ENCODE measurements at regions not wholly inside any gene's neighbourhood (a gene's known extent, or its start where the extent isn't known, plus 50 kb on each side); places are given as distances from the start of the nearest gene placed in this dataset.

DNA sequence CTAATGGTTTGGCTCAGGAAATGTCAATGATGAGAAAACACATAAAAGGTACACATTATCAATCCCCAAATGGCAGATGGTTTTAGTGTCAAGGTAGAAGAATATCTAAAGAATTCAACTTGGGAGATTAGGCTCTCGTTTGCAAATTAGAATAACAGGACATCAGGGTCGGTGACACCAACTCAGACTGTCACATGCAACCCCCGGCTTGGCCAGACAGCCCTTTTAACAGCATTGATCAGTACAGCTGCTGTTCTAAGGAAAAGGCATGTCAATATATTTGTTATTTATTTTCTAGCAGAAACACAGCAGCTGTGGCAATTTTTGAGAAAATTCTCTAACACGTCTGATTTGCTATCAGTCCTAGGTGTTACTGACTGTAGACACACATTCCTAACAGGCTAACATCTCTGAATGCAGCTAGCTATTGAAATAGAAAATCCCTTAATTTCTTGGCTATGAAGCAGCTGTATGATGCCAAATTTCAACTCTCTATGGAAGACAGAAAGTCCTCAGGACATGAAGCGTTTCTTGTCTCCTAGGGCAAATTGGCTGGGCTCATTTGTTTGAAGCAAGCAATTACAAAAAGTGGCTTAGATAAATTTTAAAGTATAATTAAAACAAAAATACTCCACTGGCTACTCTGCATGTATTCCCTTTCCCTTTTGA is 269.0 kb upstream of the CXXC4 start:
- Histone ChIP-seq H3K27ac (ENCODE audit: low read depth, low read length) (no peak overlapping the region), H3K4me3 (ENCODE audit: low read length) (no peak overlapping the region), H3K4me1 (ENCODE audit: control insufficient read depth, insufficient read depth, low read length) (peaks cover 3% of the 10 kb centered on the region), H3K9me3 (ENCODE audit: control insufficient read depth, low read length) (no peaks in the 10 kb centered on the region), H3K36me3 (ENCODE audit: control insufficient read depth, insufficient read depth, low read length) (no peaks in the 10 kb centered on the region), H3K27me3 (ENCODE audit: control insufficient read depth, insufficient read depth, low read length, poor library complexity, severe bottlenecking) (peaks cover 70% of the 10 kb centered on the region), H3K9ac (ENCODE audit: extremely low read depth, low read length, poor library complexity, severe bottlenecking) (no peak overlapping the region)
- Mint-ChIP-seq H3K4me3 (no peak overlapping the region), H3K4me1 (no peaks in the 10 kb centered on the region), H3K9me3 (no peaks in the 10 kb centered on the region), H3K36me3 (ENCODE audit: low read depth) (no peaks in the 10 kb centered on the region), H3K27me3 (ENCODE audit: insufficient read depth) (peaks cover 47% of the 10 kb centered on the region), H3K27ac (no peak overlapping the region)
- WGBS, 2 experiments (ENCODE audit: insufficient coverage in 1 of 2, insufficient read length in 1 of 2): 40 to 59% methylated on average over 1 to 5 of the region's 5 CpGs
- no peak for DNase-seq
- TF ChIP-seq, protein P1, sequence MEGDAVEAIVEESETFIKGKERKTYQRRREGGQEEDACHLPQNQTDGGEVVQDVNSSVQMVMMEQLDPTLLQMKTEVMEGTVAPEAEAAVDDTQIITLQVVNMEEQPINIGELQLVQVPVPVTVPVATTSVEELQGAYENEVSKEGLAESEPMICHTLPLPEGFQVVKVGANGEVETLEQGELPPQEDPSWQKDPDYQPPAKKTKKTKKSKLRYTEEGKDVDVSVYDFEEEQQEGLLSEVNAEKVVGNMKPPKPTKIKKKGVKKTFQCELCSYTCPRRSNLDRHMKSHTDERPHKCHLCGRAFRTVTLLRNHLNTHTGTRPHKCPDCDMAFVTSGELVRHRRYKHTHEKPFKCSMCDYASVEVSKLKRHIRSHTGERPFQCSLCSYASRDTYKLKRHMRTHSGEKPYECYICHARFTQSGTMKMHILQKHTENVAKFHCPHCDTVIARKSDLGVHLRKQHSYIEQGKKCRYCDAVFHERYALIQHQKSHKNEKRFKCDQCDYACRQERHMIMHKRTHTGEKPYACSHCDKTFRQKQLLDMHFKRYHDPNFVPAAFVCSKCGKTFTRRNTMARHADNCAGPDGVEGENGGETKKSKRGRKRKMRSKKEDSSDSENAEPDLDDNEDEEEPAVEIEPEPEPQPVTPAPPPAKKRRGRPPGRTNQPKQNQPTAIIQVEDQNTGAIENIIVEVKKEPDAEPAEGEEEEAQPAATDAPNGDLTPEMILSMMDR (conservative IDR thresholded peaks at IDR 0.05): no peak

DNA sequence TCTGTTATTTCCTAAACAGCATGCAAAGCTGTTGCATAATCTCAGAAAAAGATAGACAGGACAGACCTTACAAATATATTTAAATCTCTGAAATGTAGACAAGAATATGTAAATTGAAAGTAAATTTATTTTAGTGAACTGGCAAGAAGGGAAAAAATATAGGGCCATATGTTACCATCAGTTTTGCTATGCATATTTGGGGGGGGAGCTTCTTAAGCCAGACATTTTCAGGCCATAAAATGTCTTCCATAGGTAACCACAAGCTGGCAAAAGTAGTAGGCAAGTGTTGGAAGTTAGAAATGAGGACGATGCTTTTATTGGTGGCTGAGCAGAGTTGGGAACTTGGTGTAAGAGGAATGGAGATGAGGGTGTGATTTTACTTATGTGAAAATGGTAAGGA is 272.0 kb upstream of the CXXC4 start:
- Mint-ChIP-seq H3K9me3 (no peaks in the 10 kb centered on the region), H3K4me1 (peaks cover 10% of the 10 kb centered on the region), H3K27ac (no peak overlapping the region), H3K36me3 (ENCODE audit: low read depth) (no peaks in the 10 kb centered on the region), H3K27me3 (ENCODE audit: insufficient read depth) (peaks cover 73% of the 10 kb centered on the region), H3K4me3 (no peak overlapping the region)
- Histone ChIP-seq H3K4me1 (ENCODE audit: control insufficient read depth, insufficient read depth, low read length) (no peaks in the 10 kb centered on the region), H3K9ac (ENCODE audit: extremely low read depth, low read length, poor library complexity, severe bottlenecking) (no peak overlapping the region), H3K4me3 (ENCODE audit: low read length) (no peak overlapping the region), H3K9me3 (ENCODE audit: control insufficient read depth, low read length) (no peaks in the 10 kb centered on the region), H3K27ac (ENCODE audit: low read depth, low read length) (no peak overlapping the region), H3K27me3 (ENCODE audit: control insufficient read depth, insufficient read depth, low read length, poor library complexity, severe bottlenecking) (peaks cover 82% of the 10 kb centered on the region), H3K36me3 (ENCODE audit: control insufficient read depth, insufficient read depth, low read length) (no peaks in the 10 kb centered on the region)
- 89% methylated on average over 1 of the region's 1 CpG; no CpG with 5 or more reads in 1 of the 2 experiments for WGBS, 2 experiments (ENCODE audit: insufficient coverage in 1 of 2, insufficient read length in 1 of 2)
- TF ChIP-seq, protein P1 (conservative IDR thresholded peaks at IDR 0.05): no peak
- DNase-seq: no peak

DNA sequence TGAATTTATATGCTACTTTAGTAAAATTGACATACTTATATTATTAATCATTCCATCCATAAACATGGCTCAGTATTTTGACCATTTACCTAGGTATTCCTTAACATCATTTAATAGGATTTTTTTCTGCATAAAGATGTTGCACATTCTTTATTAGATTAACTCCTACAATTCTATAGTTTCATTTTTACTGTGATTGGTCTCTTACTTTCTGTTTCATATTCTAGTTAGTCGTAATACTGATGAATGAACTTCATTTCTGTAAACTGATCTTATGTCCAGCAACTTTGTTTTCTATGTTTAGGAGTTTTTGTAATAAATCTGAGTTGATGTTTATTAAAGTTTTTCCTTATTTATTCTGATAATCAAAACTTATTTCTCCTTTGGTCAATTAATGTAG is 278.2 kb upstream of the CXXC4 start:
- H3K27ac Mint-ChIP-seq: no peak overlapping the region
- TF ChIP-seq, protein P1 (conservative IDR thresholded peaks at IDR 0.05): no peak
- 100% methylated on average over 1 of the region's 1 CpG for WGBS, 2 experiments (ENCODE audit: insufficient coverage in 1 of 2, insufficient read length in 1 of 2)

More for the DNA sequence above, 278.2 kb upstream of the CXXC4 start:
- Histone ChIP-seq H3K4me1 (ENCODE audit: control insufficient read depth, insufficient read depth, low read length) (no peaks in the 10 kb centered on the region), H3K36me3 (ENCODE audit: control insufficient read depth, insufficient read depth, low read length) (no peaks in the 10 kb centered on the region), H3K27ac (ENCODE audit: low read depth, low read length) (no peak overlapping the region), H3K9ac (ENCODE audit: extremely low read depth, low read length, poor library complexity, severe bottlenecking) (no peak overlapping the region), H3K4me3 (ENCODE audit: low read length) (no peak overlapping the region), H3K27me3 (ENCODE audit: control insufficient read depth, insufficient read depth, low read length, poor library complexity, severe bottlenecking) (peaks cover 63% of the 10 kb centered on the region), H3K9me3 (ENCODE audit: control insufficient read depth, low read length) (no peaks in the 10 kb centered on the region)
- Mint-ChIP-seq H3K4me3 (no peak overlapping the region), H3K9me3 (no peaks in the 10 kb centered on the region), H3K27me3 (ENCODE audit: insufficient read depth) (peaks cover 80% of the 10 kb centered on the region), H3K36me3 (ENCODE audit: low read depth) (no peaks in the 10 kb centered on the region), H3K4me1 (peaks cover 10% of the 10 kb centered on the region)
- DNase-seq: no peak
